GM23338 (cell line): ENCODE measurements at regions not wholly inside any gene's neighbourhood (a gene's known extent, or its start where the extent isn't known, plus 50 kb on each side); places are given as distances from the start of the nearest gene placed in this dataset.

Source experiments
- ATAC-seq: fragments of 200-7000 bp; cut with Tn5 transposase; 3 replicates; pipeline ENCODE4 v1.9.1; 2020
- DNase-seq: peaks from one replicate; pipeline ENCODE4 v3.0.0-alpha.2; 2015; ENCODE audit warnings: low spot score
- H2AFZ ChIP-seq: fragments of 200-600 bp; sonication (generic); 2 replicates; pipeline ENCODE4 v1.8.0; 2016; ENCODE audit warnings: antibody characterized with exemption, mild to moderate bottlenecking, moderate library complexity
- H3F3A ChIP-seq: fragments of 200-600 bp; sonication (generic); replicated peaks from 2 replicates; pipeline ENCODE4 v1.8.0; 2017; ENCODE audit warnings: antibody characterized with exemption, mixed run types, low read depth
- H3K27ac ChIP-seq: fragments of 200-600 bp; sonication (generic); 2 replicates; pipeline ENCODE4 v1.6.1; 2016; ENCODE audit warnings: low read depth
- H3K27me3 ChIP-seq: fragments of 200-600 bp; sonication (generic); 2 replicates; pipeline ENCODE4 v1.8.0; 2016; ENCODE audit warnings: mild to moderate bottlenecking, mixed run types, moderate library complexity; ENCODE audit not compliant: insufficient read depth
- H3K36me3 ChIP-seq: fragments of 200-600 bp; sonication (generic); 2 replicates; pipeline ENCODE4 v1.8.0; 2016; ENCODE audit warnings: mild to moderate bottlenecking; ENCODE audit not compliant: insufficient read depth
- H3K4me1 ChIP-seq: fragments of 200-600 bp; sonication (generic); 2 replicates; pipeline ENCODE4 v1.8.0; 2016; ENCODE audit warnings: mild to moderate bottlenecking, moderate library complexity; ENCODE audit not compliant: insufficient read depth
- H3K4me2 ChIP-seq: fragments of 200-600 bp; sonication (generic); 2 replicates; pipeline ENCODE4 v1.7.1; 2017; ENCODE audit warnings: mixed run types
- H3K4me3 ChIP-seq: fragments of 200-600 bp; sonication (generic); 2 replicates; pipeline ENCODE4 v1.6.1; 2016; ENCODE audit warnings: mixed run types
- H3K79me2 ChIP-seq: fragments of 200-600 bp; sonication (generic); replicated peaks from 2 replicates; pipeline ENCODE4 v1.8.0; 2017; ENCODE audit warnings: mild to moderate bottlenecking; ENCODE audit not compliant: insufficient read depth
- H3K9me2 ChIP-seq: fragments of 200-600 bp; sonication (generic); 2 replicates; pipeline ENCODE4 v1.8.0; 2017; ENCODE audit not compliant: insufficient read depth
- H4K20me1 ChIP-seq: fragments of 200-600 bp; sonication (generic); replicated peaks from 2 replicates; pipeline ENCODE4 v1.8.0; 2017; ENCODE audit warnings: mild to moderate bottlenecking; ENCODE audit not compliant: insufficient read depth
- H3K27ac Mint-ChIP-seq: 2 replicates; pipeline ENCODE4 v1.8.0; 2020; ENCODE audit warnings: inconsistent platforms, mild to moderate bottlenecking, moderate library complexity, mixed read lengths
- H3K27me3 Mint-ChIP-seq: 3 replicates; pipeline ENCODE4 v1.8.0; 2022; ENCODE audit warnings: low read depth, mild to moderate bottlenecking, moderate library complexity, mixed read lengths, inconsistent platforms; ENCODE audit not compliant: insufficient read depth, poor library complexity
- H3K36me3 Mint-ChIP-seq: 3 replicates; pipeline ENCODE4 v1.8.0; 2021; ENCODE audit warnings: low read depth, mild to moderate bottlenecking, inconsistent platforms, moderate library complexity, mixed read lengths
- H3K4me1 Mint-ChIP-seq: 3 replicates; pipeline ENCODE4 v1.8.0; 2020; ENCODE audit warnings: mild to moderate bottlenecking, inconsistent platforms, mixed read lengths
- H3K4me3 Mint-ChIP-seq: 3 replicates; pipeline ENCODE4 v1.8.0; 2021; ENCODE audit warnings: moderate library complexity, mild to moderate bottlenecking, inconsistent platforms, mixed read lengths
- H3K9me3 Mint-ChIP-seq: 3 replicates; pipeline ENCODE4 v1.8.0; 2020; ENCODE audit warnings: moderate library complexity, mild to moderate bottlenecking, inconsistent platforms, mixed read lengths
- CREB1 ChIP-seq: fragments of 250-450 bp; sonication (Bioruptor Pico); IDR thresholded peaks from 2 replicates; pipeline ENCODE4 v1.5.0; 2020; ENCODE audit warnings: low read depth, mild to moderate bottlenecking, moderate library complexity
- CTCF ChIP-seq, 2 experiments: fragments of 200-600 bp in 1 of 2; sonication (generic) in 1 of 2; conservative IDR thresholded peaks; 2 replicates each; pipeline versions ENCODE4 v1.5.1 to v1.6.1; 2016 to 2017; ENCODE audit warnings: antibody characterized with exemption in 2 of 2, low read depth in 2 of 2, mild to moderate bottlenecking in 2 of 2, moderate library complexity in 1 of 2
- ETS1 ChIP-seq: IDR thresholded peaks from 2 replicates; pipeline ENCODE4 v1.6.1; 2016; ENCODE audit warnings: antibody characterized with exemption
- JUNB ChIP-seq: IDR thresholded peaks from one replicate; pipeline ENCODE4 v1.6.1; 2016; ENCODE audit warnings: antibody characterized with exemption; ENCODE audit not compliant: unreplicated experiment
- NANOG ChIP-seq: IDR thresholded peaks from 2 replicates; pipeline ENCODE4 v1.6.1; 2016; ENCODE audit warnings: antibody characterized with exemption, borderline replicate concordance
- POLR2AphosphoS5 ChIP-seq: IDR thresholded peaks from 2 replicates; pipeline ENCODE4 v1.6.1; 2016; ENCODE audit warnings: antibody characterized with exemption, low read depth
- ZNF114 ChIP-seq: fragments of 250-450 bp; sonication (Bioruptor Pico); IDR thresholded peaks from 2 replicates; pipeline ENCODE4 v1.5.0; 2020; ENCODE audit warnings: mild to moderate bottlenecking, moderate library complexity
- ZNF331 ChIP-seq: fragments of 250-450 bp; sonication (Bioruptor Pico); IDR thresholded peaks from 2 replicates; pipeline ENCODE4 v1.5.0; 2020; ENCODE audit warnings: low read depth, mild to moderate bottlenecking, moderate library complexity
- ZNF462 ChIP-seq: fragments of 250-450 bp; sonication (Bioruptor Pico); IDR thresholded peaks from 2 replicates; pipeline ENCODE4 v1.5.0; 2020; ENCODE audit warnings: mild to moderate bottlenecking, moderate library complexity
- TF ChIP-seq, protein P1 (sequence below): IDR thresholded peaks from one replicate; pipeline ENCODE4 v1.6.1; 2018; ENCODE audit warnings: antibody characterized with exemption; ENCODE audit not compliant: unreplicated experiment

DNA sequence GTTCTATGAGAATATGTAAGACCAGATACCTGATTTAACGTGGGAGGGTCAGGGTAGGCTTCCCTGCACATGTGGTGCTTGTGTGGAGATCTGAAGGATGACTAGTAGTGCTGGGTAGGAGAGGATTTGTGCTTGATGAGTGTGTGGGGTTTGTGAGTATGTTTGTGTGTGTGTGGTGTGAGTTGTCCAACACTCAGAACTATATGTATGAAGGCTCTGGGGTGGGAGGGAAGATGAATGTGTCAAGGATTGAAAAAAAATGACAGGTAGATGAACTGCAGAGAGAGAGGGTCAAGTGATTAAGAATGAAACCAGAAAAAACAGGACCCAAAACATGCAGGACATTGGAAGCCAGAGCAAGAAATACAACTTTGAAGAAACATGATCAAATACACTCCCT, 154.6 kb upstream of the NR3C1 start (continued):
- TF ChIP-seq ETS1 (no peak), NANOG (no peak), CREB1 (CRISPR knock-in tag) (no peak), POLR2AphosphoS5 (no peak), ZNF331 (CRISPR knock-in tag) (no peak), CTCF (conservative IDR thresholded peaks at IDR 0.05; ENCODE audit: low read depth in 2 of 2) (no peak)
- TF ChIP-seq, protein P1, sequence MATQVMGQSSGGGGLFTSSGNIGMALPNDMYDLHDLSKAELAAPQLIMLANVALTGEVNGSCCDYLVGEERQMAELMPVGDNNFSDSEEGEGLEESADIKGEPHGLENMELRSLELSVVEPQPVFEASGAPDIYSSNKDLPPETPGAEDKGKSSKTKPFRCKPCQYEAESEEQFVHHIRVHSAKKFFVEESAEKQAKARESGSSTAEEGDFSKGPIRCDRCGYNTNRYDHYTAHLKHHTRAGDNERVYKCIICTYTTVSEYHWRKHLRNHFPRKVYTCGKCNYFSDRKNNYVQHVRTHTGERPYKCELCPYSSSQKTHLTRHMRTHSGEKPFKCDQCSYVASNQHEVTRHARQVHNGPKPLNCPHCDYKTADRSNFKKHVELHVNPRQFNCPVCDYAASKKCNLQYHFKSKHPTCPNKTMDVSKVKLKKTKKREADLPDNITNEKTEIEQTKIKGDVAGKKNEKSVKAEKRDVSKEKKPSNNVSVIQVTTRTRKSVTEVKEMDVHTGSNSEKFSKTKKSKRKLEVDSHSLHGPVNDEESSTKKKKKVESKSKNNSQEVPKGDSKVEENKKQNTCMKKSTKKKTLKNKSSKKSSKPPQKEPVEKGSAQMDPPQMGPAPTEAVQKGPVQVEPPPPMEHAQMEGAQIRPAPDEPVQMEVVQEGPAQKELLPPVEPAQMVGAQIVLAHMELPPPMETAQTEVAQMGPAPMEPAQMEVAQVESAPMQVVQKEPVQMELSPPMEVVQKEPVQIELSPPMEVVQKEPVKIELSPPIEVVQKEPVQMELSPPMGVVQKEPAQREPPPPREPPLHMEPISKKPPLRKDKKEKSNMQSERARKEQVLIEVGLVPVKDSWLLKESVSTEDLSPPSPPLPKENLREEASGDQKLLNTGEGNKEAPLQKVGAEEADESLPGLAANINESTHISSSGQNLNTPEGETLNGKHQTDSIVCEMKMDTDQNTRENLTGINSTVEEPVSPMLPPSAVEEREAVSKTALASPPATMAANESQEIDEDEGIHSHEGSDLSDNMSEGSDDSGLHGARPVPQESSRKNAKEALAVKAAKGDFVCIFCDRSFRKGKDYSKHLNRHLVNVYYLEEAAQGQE, result no peak

DNA sequence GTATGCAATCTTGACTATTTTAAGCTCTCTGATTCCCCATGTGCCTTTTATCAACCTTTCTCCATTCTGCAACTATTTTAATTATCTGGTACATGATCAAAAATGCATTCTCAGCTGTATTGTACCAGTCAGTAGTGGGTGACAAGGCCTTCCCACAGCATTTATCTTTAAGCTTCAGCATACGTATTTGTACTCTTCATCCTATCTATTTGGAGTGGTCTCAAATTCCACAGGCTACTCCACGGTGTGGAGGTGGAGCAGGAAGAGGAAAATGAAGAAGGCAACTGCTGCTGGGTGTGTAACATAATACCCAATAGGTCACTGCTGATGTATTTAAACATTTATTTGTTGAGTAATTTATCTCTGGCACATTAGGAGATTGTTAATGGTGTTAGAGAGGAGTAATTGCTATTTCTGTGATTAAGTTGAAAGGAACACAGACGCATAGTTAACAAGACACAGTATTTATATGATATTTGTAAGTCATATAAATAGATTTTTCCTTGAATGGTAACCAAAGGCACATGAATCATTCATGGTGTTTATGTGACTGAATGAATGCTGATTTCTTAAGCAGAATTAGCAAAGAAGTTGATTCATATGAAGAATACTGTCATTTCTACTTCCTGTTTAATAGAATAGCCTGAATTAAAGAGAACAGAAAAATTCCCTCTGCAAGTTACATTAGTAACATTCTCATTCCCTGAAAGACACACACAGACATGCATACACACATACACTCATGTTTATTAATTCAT, 153.8 kb upstream of the NR3C1 start:
- DNase-seq, result no peak
- no peaks in the 10 kb centered on the region for H3K9me3 Mint-ChIP-seq
- no peak overlapping the region for H3K4me3 Mint-ChIP-seq
- Histone ChIP-seq H3K36me3 (no peaks in the 10 kb centered on the region), H3K4me1 (no peaks in the 10 kb centered on the region), H3K4me3 (no peak overlapping the region), H3K27me3 (no peaks in the 10 kb centered on the region), H3K4me2 (no peak overlapping the region), H3F3A (no peaks in the 10 kb centered on the region), H3K79me2 (no peaks in the 10 kb centered on the region), H3K9me2 (0 out of 2 replicates have a peak, but pooled peaks cover 11% of the 10 kb centered on the region), H3K27ac (no peak overlapping the region), H2AFZ (no peak overlapping the region), H4K20me1 (no peaks in the 10 kb centered on the region)
- H3K27me3 Mint-ChIP-seq, result no peaks in the 10 kb centered on the region
- no peaks in the 10 kb centered on the region for H3K36me3 Mint-ChIP-seq
- no peak for ATAC-seq
- H3K4me1 Mint-ChIP-seq, result peaks cover 3% of the 10 kb centered on the region; the same call in 1 of the 3 replicates
- H3K27ac Mint-ChIP-seq, result no peak overlapping the region
- TF ChIP-seq JUNB, result no peak
- no peak for TF ChIP-seq ZNF114 (CRISPR knock-in tag)
- TF ChIP-seq ETS1, result no peak
- TF ChIP-seq ZNF462 (CRISPR knock-in tag), result no peak
- no peak for TF ChIP-seq ZNF331 (CRISPR knock-in tag)
- no peak for TF ChIP-seq NANOG
- TF ChIP-seq POLR2AphosphoS5, result no peak
